Liver (tissue), 8 donors: ENCODE measurements at regions not wholly inside any gene's neighbourhood (a gene's known extent, or its start where the extent isn't known, plus 50 kb on each side); places are given as distances from the start of the nearest gene placed in this dataset.

ENCODE experiments used
- DNase-seq: peaks from one replicate; pipeline ENCODE4 v3.0.0-alpha.2; 2017; ENCODE audit warnings: low spot score
- H3K27ac ChIP-seq, 2 donors: one replicate each; pipeline ENCODE4 v1.7.0; 2013; ENCODE audit warnings: inconsistent platforms in 2 of 2, low read length in 2 of 2, control low read depth in 1 of 2, low read depth in 1 of 2, mild to moderate bottlenecking in 1 of 2
- H3K27me3 ChIP-seq, 4 donors: one replicate each; pipeline versions ENCODE4 v1.6.1 to v1.7.0; 2013; ENCODE audit warnings: low read length in 3 of 4, inconsistent platforms in 1 of 4, mild to moderate bottlenecking in 1 of 4, moderate library complexity in 1 of 4; ENCODE audit not compliant: control insufficient read depth in 4 of 4, insufficient read depth in 4 of 4
- H3K36me3 ChIP-seq, 4 donors: one replicate each; pipeline versions ENCODE4 v1.6.1 to v1.7.0; 2013; ENCODE audit warnings: low read length in 3 of 4, mild to moderate bottlenecking in 3 of 4, low read depth in 1 of 4, moderate library complexity in 1 of 4; ENCODE audit not compliant: control insufficient read depth in 4 of 4, insufficient read depth in 3 of 4
- H3K4me1 ChIP-seq, 4 donors: one replicate each; pipeline versions ENCODE4 v1.6.1 to v1.7.0; 2013; ENCODE audit warnings: low read length in 3 of 4, mild to moderate bottlenecking in 3 of 4, moderate library complexity in 1 of 4; ENCODE audit not compliant: control insufficient read depth in 4 of 4, insufficient read depth in 4 of 4
- H3K4me3 ChIP-seq, 3 donors: one replicate each; pipeline versions ENCODE4 v1.6.1 to v1.7.0; 2013; ENCODE audit warnings: low read length in 3 of 3, control low read depth in 1 of 3, low read depth in 1 of 3, mild to moderate bottlenecking in 1 of 3
- H3K9ac ChIP-seq, 2 donors: one replicate each; pipeline ENCODE4 v1.7.0; 2013; ENCODE audit warnings: low read length in 2 of 2, mild to moderate bottlenecking in 2 of 2, moderate library complexity in 2 of 2, control low read depth in 1 of 2, low read depth in 1 of 2
- H3K9me3 ChIP-seq, 4 donors: one replicate each; pipeline versions ENCODE4 v1.6.1 to v1.7.0; 2013; ENCODE audit warnings: low read length in 3 of 4; ENCODE audit not compliant: control insufficient read depth in 4 of 4
- ATF3 ChIP-seq: IDR thresholded peaks from 2 replicates; pipeline ENCODE4 v1.6.1; 2016; ENCODE audit warnings: antibody characterized with exemption
- CTCF ChIP-seq: fragments of 150-350 bp; IDR thresholded peaks from 2 replicates; pipeline ENCODE4 v1.5.1; 2017; ENCODE audit warnings: improper control_type of control experiment, low read depth, low read length; ENCODE audit not compliant: missing input control
- EGR1 ChIP-seq, 2 donors: IDR thresholded peaks; 2 replicates each; pipeline ENCODE4 v1.6.1; 2016 to 2018; ENCODE audit warnings: antibody characterized with exemption in 2 of 2, low read depth in 2 of 2
- FOXA1 ChIP-seq: IDR thresholded peaks from 2 replicates; pipeline ENCODE4 v1.6.1; 2016; ENCODE audit warnings: antibody characterized with exemption
- FOXA2 ChIP-seq: IDR thresholded peaks from 2 replicates; pipeline ENCODE4 v1.6.1; 2016; ENCODE audit warnings: antibody characterized with exemption
- GABPA ChIP-seq, 2 donors: IDR thresholded peaks in 1 of 2; conservative IDR thresholded peaks in 1 of 2; 2 replicates each; pipeline ENCODE4 v1.6.1; 2016; ENCODE audit warnings: antibody characterized with exemption in 2 of 2, mild to moderate bottlenecking in 1 of 2, moderate library complexity in 1 of 2
- HNF4A ChIP-seq, 2 donors: conservative IDR thresholded peaks; 2 replicates each; pipeline ENCODE4 v1.6.1; 2016; ENCODE audit warnings: antibody characterized with exemption in 2 of 2, mild to moderate bottlenecking in 2 of 2
- HNF4G ChIP-seq: IDR thresholded peaks from 2 replicates; pipeline ENCODE4 v1.6.1; 2016; ENCODE audit warnings: antibody characterized with exemption
- JUND ChIP-seq, 2 donors: IDR thresholded peaks; 2 replicates each; pipeline ENCODE4 v1.6.1; 2016; ENCODE audit warnings: antibody characterized with exemption in 2 of 2
- MAX ChIP-seq: IDR thresholded peaks from 2 replicates; pipeline ENCODE4 v1.6.1; 2016; ENCODE audit warnings: antibody characterized with exemption
- NR2F2 ChIP-seq: IDR thresholded peaks from 2 replicates; pipeline ENCODE4 v1.6.1; 2016; ENCODE audit warnings: antibody characterized with exemption
- RAD21 ChIP-seq, 2 donors: IDR thresholded peaks; 2 replicates each; pipeline ENCODE4 v1.6.1; 2016; ENCODE audit warnings: antibody characterized with exemption in 2 of 2, mild to moderate bottlenecking in 2 of 2
- REST ChIP-seq: IDR thresholded peaks from 2 replicates; pipeline ENCODE4 v1.6.1; 2016; ENCODE audit warnings: antibody characterized with exemption, mild to moderate bottlenecking
- RXRA ChIP-seq, 2 donors: IDR thresholded peaks; 2 replicates each; pipeline ENCODE4 v1.6.1; 2017 to 2018; ENCODE audit warnings: antibody characterized with exemption in 2 of 2, mild to moderate bottlenecking in 1 of 2
- SP1 ChIP-seq: IDR thresholded peaks from 2 replicates; pipeline ENCODE4 v1.6.1; 2018; ENCODE audit warnings: antibody characterized with exemption, mild to moderate bottlenecking
- TAF1 ChIP-seq: conservative IDR thresholded peaks from 2 replicates; pipeline ENCODE4 v1.6.1; 2016; ENCODE audit warnings: antibody characterized with exemption, mild to moderate bottlenecking
- YY1 ChIP-seq: IDR thresholded peaks from 2 replicates; pipeline ENCODE4 v1.6.1; 2016; ENCODE audit warnings: antibody characterized with exemption, mild to moderate bottlenecking
- ZBTB33 ChIP-seq: IDR thresholded peaks from 2 replicates; pipeline ENCODE4 v1.6.1; 2016; ENCODE audit warnings: antibody characterized with exemption
- WGBS: extraction: QIAGEN DNeasy Blood & Tissue Kit; methylation state at CpG from one replicate; pipeline ENCODE4 v1.1.7; 2013; 5-methylcytosine and 5-hydroxymethylcytosine counted together
- donor health status: healthy.
- donor health status: healthy.
- donor health status: healthy.
- donor health status: healthy.
- donor health status: healthy.

- TF ChIP-seq JUND (IDR thresholded peaks at IDR 0.05) (no peak), FOXA1 (no peak), RXRA (IDR thresholded peaks at IDR 0.05) (no peak), FOXA2 (no peak), TAF1 (no peak), ATF3 (no peak), CTCF (no peak), HNF4G (no peak), EGR1 (IDR thresholded peaks at IDR 0.05; ENCODE audit: low read depth in 2 of 2) (no peak), GABPA (IDR thresholded peaks at IDR 0.05 in 1 of 2, conservative IDR thresholded peaks at IDR 0.05 in 1 of 2) (no peak), YY1 (no peak), REST (no peak), SP1 (no peak), HNF4A (conservative IDR thresholded peaks at IDR 0.05) (no peak), NR2F2 (no peak), MAX (no peak)
- Histone ChIP-seq H3K4me3 (no peak overlapping the region), H3K36me3 (no peaks in the 10 kb centered on the region), H3K27ac (no peak overlapping the region), H3K9ac (no peak overlapping the region), H3K27me3 (peaks cover 0 to 3% (median 0%) of the 10 kb centered on the region in 4 donors), H3K9me3 (no peaks in the 10 kb centered on the region), H3K4me1 (no peaks in the 10 kb centered on the region)
- DNase-seq = no peak
- 55% methylated on average over 2 of the region's 2 CpGs for WGBS
These were observed 281.6 kb upstream of the TRPC7 start for GRCh38 chr5:136646915-136647314.

GRCh38 chr5:136642976-136643375 is 277.6 kb upstream of the TRPC7 start:
- Histone ChIP-seq H3K4me1 (no peaks in the 10 kb centered on the region), H3K9ac (no peak overlapping the region), H3K36me3 (no peaks in the 10 kb centered on the region), H3K27me3 (peaks cover 0 to 3% (median 0%) of the 10 kb centered on the region in 4 donors), H3K4me3 (no peak overlapping the region), H3K27ac (no peak overlapping the region), H3K9me3 (no peaks in the 10 kb centered on the region)
- 62% methylated on average over 2 of the region's 2 CpGs for WGBS
- no peak for DNase-seq
- TF ChIP-seq EGR1 (IDR thresholded peaks at IDR 0.05; ENCODE audit: low read depth in 2 of 2) (no peak), CTCF (no peak), FOXA2 (no peak), RAD21 (IDR thresholded peaks at IDR 0.05) (no peak), ZBTB33 (no peak), REST (no peak), JUND (IDR thresholded peaks at IDR 0.05) (no peak), RXRA (IDR thresholded peaks at IDR 0.05) (no peak), HNF4A (conservative IDR thresholded peaks at IDR 0.05) (no peak), TAF1 (no peak), GABPA (IDR thresholded peaks at IDR 0.05 in 1 of 2, conservative IDR thresholded peaks at IDR 0.05 in 1 of 2) (no peak), NR2F2 (no peak), ATF3 (no peak), HNF4G (no peak)
